Fibroblast of the conjunctiva (primary cell): ENCODE measurements at regions not wholly inside any gene's neighbourhood (a gene's known extent, or its start where the extent isn't known, plus 50 kb on each side); places are given as distances from the start of the nearest gene placed in this dataset.

Experiments
- DNase-seq: peaks from one replicate; pipeline ENCODE4 v3.0.0-alpha.2; 2010; ENCODE audit warnings: low read depth

GRCh38 chr17:77905766-77906165 is 52.7 kb upstream of the TNRC6C start:
- DNase-seq = no peak

GRCh38 chr17:77906377-77906871 is 52.1 kb upstream of the TNRC6C start:
- no peak for DNase-seq

- no peak for DNase-seq
Measured at GRCh38 chr17:77907497-77908461, 50.7 kb upstream of the TNRC6C start.

GRCh38 chr17:77908501-77908900 is 50.0 kb upstream of the TNRC6C start:
- DNase-seq = no peak
